ENCODE measurements at regions not wholly inside any gene's neighbourhood (a gene's known extent, or its start where the extent isn't known, plus 50 kb on each side); places are given as distances from the start of the nearest gene placed in this dataset.

DNA sequence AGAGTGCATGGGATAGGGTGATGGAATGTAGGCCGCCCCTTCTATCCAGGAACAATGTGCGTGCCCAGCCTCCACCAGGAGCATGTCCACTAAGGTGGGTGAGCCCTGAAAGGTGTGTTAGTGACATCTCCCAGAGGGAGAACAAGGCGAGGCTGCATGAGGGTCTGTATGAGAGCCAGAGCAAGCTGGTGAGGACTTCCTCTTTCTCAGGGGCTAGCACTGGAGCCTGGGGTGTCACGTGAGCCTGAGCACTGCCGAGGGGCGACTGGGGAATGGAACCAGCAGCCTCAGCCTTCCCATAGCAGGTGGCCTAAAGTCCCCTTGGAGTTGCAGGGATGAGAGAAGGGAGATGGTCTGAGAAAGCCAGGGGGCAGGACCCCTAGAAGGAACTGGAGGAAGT, 156.3 kb upstream of the COBL start:
- TF ChIP-seq EZH2 (IDR thresholded peaks at IDR 0.05) = no peak
- no peak for TF ChIP-seq POLR2AphosphoS5 (IDR thresholded peaks at IDR 0.05; ENCODE audit: borderline replicate concordance, low read depth, low read length)
